ENCODE measurements at regions not wholly inside any gene's neighbourhood (a gene's known extent, or its start where the extent isn't known, plus 50 kb on each side); places are given as distances from the start of the nearest gene placed in this dataset.
"Not testable (repeated sequence)": the region's sequence is repeated elsewhere in the genome, so short reads cannot be mapped to it uniquely, and the experiment has no call there.

GRCh38 chr1:94672934-94673333 is 131.4 kb upstream of the F3 start:
- DNase-seq (ENCODE audit: low spot score), result no peak

GRCh38 chr1:94672001-94672400 is 130.4 kb upstream of the F3 start:
- DNase-seq (ENCODE audit: low spot score), result no peak

- DNase-seq (ENCODE audit: low spot score), result no peak
Observed at GRCh38 chr1:94670273-94670672, 128.7 kb upstream of the F3 start.

GRCh38 chr1:94669198-94669597 is 127.6 kb upstream of the F3 start:
- no peak for DNase-seq (ENCODE audit: low spot score)

GRCh38 chr1:94668528-94668927 is 127.0 kb upstream of the F3 start:
- no peak for DNase-seq (ENCODE audit: low spot score)

GRCh38 chr1:94667818-94668217 is 126.3 kb upstream of the F3 start:
- no peak for DNase-seq (ENCODE audit: low spot score)

GRCh38 chr1:94666797-94667196 is 125.2 kb upstream of the F3 start:
- no peak for DNase-seq (ENCODE audit: low spot score)

- DNase-seq (ENCODE audit: low spot score), result no peak
Observed at GRCh38 chr1:94661431-94661932, 119.9 kb upstream of the F3 start.

- no peak for DNase-seq (ENCODE audit: low spot score)
Observed at GRCh38 chr1:94660994-94661393, 119.4 kb upstream of the F3 start.

- no peak for DNase-seq (ENCODE audit: low spot score)
Observed at GRCh38 chr1:94660258-94660657, 118.7 kb upstream of the F3 start.

GRCh38 chr1:94659202-94659601 is 117.6 kb upstream of the F3 start:
- DNase-seq (ENCODE audit: low spot score), result not testable (repeated sequence)

- DNase-seq (ENCODE audit: low spot score), result no peak
Observed at GRCh38 chr1:94658221-94658620, 116.7 kb upstream of the F3 start.

GRCh38 chr1:94657776-94658175 is 116.2 kb upstream of the F3 start:
- not testable (repeated sequence) for DNase-seq (ENCODE audit: low spot score)

GRCh38 chr1:94656967-94657366 is 115.4 kb upstream of the F3 start:
- DNase-seq (ENCODE audit: low spot score), result no peak

GRCh38 chr1:94654919-94655318 is 113.4 kb upstream of the F3 start:
- DNase-seq (ENCODE audit: low spot score), result no peak

- no peak for DNase-seq (ENCODE audit: low spot score)
Observed at GRCh38 chr1:94654459-94654858, 112.9 kb upstream of the F3 start.

- DNase-seq (ENCODE audit: low spot score), result peak; percentile 60
Observed at GRCh38 chr1:94654031-94654430, 112.5 kb upstream of the F3 start.

GRCh38 chr1:94653454-94653853 is 111.9 kb upstream of the F3 start:
- DNase-seq (ENCODE audit: low spot score), result no peak

GRCh38 chr1:94651076-94651475 is 109.5 kb upstream of the F3 start:
- no peak for DNase-seq (ENCODE audit: low spot score)

- DNase-seq (ENCODE audit: low spot score), result no peak
Observed at GRCh38 chr1:94650301-94650700, 108.7 kb upstream of the F3 start.

- DNase-seq (ENCODE audit: low spot score), result peak; percentile 87
Observed at GRCh38 chr1:94648225-94649007, 106.9 kb upstream of the F3 start.

- no peak for DNase-seq (ENCODE audit: low spot score)
Observed at GRCh38 chr1:94646786-94647555, 105.4 kb upstream of the F3 start.

- no peak for DNase-seq (ENCODE audit: low spot score)
Observed at GRCh38 chr1:94646141-94646643, 104.6 kb upstream of the F3 start.
